T-helper 2 cell treated with Interferon-gamma antibody and Interleukin-4, amounts not matched to agents 5 μg/mL and 100 μg/mL, for 36 hours (primary cell): ENCODE measurements at regions not wholly inside any gene's neighbourhood (a gene's known extent, or its start where the extent isn't known, plus 50 kb on each side); places are given as distances from the start of the nearest gene placed in this dataset.

ENCODE experiments used
- DNase-seq: peaks from one replicate; pipeline ENCODE4 v3.0.0; 2021; ENCODE audit warnings: low spot score
- H3K27ac Mint-ChIP-seq: one replicate; pipeline ENCODE4 v1.8.0; 2021; ENCODE audit warnings: mild to moderate bottlenecking, mixed read lengths
- H3K27me3 Mint-ChIP-seq: one replicate; pipeline ENCODE4 v1.8.0; 2021; ENCODE audit warnings: low read depth, mixed read lengths
- H3K36me3 Mint-ChIP-seq: one replicate; pipeline ENCODE4 v1.8.0; 2021; ENCODE audit warnings: low read depth, mixed read lengths
- H3K4me1 Mint-ChIP-seq: one replicate; pipeline ENCODE4 v1.8.0; 2021; ENCODE audit warnings: low read depth, mixed read lengths
- H3K4me3 Mint-ChIP-seq: one replicate; pipeline ENCODE4 v1.8.0; 2022; ENCODE audit warnings: mild to moderate bottlenecking, moderate library complexity, mixed read lengths
- H3K9me3 Mint-ChIP-seq: one replicate; pipeline ENCODE4 v1.8.0; 2021; ENCODE audit warnings: mixed read lengths

GRCh38 chr13:97057176-97057575 is 62.9 kb upstream of the OXGR1 start:
- Mint-ChIP-seq H3K9me3 (no peaks in the 10 kb centered on the region), H3K27ac (no peak overlapping the region), H3K4me3 (no peak overlapping the region), H3K36me3 (no peaks in the 10 kb centered on the region), H3K27me3 (no peaks in the 10 kb centered on the region), H3K4me1 (no peaks in the 10 kb centered on the region)
- no peak for DNase-seq

- no peaks in the 10 kb centered on the region for H3K4me1 Mint-ChIP-seq
Observed at GRCh38 chr13:97058391-97058790, 64.1 kb upstream of the OXGR1 start.

DNA sequence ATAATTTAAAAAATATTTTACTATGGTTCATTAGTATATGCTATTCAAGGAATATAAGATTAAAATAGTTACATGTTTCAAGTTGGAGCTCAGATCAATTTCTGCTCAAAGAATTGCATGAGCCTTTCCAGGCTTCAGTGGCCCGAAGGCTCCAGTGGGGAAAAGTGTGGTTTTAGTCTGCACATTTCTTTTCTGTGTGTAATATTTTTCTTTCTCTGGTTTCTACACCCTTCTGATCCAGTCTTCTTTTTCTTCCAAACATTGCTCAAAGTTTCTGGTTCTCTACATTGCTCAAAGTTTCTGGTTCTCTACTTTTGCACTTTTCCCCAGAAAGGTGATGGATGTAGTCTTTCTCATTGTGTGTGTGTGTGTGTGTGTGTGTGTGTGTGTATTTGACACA is 64.7 kb upstream of the OXGR1 start:
- no peak for DNase-seq
- no peaks in the 10 kb centered on the region for H3K4me1 Mint-ChIP-seq
- H3K36me3 Mint-ChIP-seq, result no peaks in the 10 kb centered on the region
- no peaks in the 10 kb centered on the region for H3K9me3 Mint-ChIP-seq
- H3K27me3 Mint-ChIP-seq, result no peaks in the 10 kb centered on the region
- no peak overlapping the region for H3K4me3 Mint-ChIP-seq
- no peak overlapping the region for H3K27ac Mint-ChIP-seq

More at GRCh38 chr13:97058391-97058790, 64.1 kb upstream of the OXGR1 start:
- no peak for DNase-seq
- no peak overlapping the region for H3K4me3 Mint-ChIP-seq
- H3K36me3 Mint-ChIP-seq, result no peaks in the 10 kb centered on the region
- H3K27ac Mint-ChIP-seq, result no peak overlapping the region
- H3K27me3 Mint-ChIP-seq, result no peaks in the 10 kb centered on the region
- no peaks in the 10 kb centered on the region for H3K9me3 Mint-ChIP-seq

- Mint-ChIP-seq H3K4me3 (no peak overlapping the region), H3K9me3 (no peaks in the 10 kb centered on the region), H3K27me3 (peaks cover 3% of the 10 kb centered on the region), H3K36me3 (no peaks in the 10 kb centered on the region), H3K27ac (no peak overlapping the region), H3K4me1 (no peaks in the 10 kb centered on the region)
- DNase-seq, result no peak
Observed at GRCh38 chr13:97067017-97067895, 73.0 kb upstream of the OXGR1 start.

- Mint-ChIP-seq H3K9me3 (no peaks in the 10 kb centered on the region), H3K27ac (no peak overlapping the region), H3K4me1 (no peaks in the 10 kb centered on the region), H3K27me3 (peaks cover 3% of the 10 kb centered on the region), H3K4me3 (no peak overlapping the region), H3K36me3 (no peaks in the 10 kb centered on the region)
- no peak for DNase-seq
Observed at GRCh38 chr13:97068151-97068550, 73.9 kb upstream of the OXGR1 start.

DNA sequence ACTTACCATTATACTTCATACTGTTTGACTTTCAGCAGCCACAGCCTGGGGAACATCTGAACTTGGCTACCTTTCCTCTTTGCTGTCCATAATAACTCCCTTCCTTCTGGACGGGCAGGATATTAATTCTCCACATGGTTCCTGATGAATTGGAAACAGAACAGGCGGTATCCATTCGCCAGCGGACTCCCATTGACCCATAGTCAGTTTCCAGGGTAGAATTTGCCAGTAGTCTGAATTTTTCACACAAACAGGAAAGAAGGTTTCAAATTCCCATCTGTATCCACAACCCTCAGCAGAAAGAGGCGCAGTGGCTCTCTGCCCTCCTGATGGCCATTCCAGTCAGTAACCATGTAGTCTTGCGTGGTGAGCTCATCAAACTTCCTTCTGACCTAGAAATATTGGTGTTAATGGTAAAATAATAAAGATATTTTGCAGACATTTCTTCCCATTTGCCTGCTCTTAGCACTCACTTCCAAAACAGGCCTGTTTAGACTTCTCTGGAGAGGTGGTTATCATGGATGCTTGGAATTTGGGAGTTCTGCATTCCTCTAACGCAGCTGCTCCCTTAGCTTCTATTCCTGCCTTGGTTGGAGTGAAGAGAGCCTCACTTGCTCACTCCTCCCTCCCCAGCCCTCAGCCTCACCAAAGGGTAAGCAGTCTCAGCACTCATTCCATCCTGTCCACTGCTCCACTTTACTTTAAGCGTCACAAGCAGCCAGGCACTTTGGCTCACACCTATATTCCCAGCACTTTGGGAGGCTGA is 75.0 kb upstream of the OXGR1 start:
- H3K4me1 Mint-ChIP-seq, result no peaks in the 10 kb centered on the region
- H3K27me3 Mint-ChIP-seq, result peaks cover 3% of the 10 kb centered on the region
- H3K27ac Mint-ChIP-seq, result no peak overlapping the region
- DNase-seq, result no peak
- peaks cover 1% of the 10 kb centered on the region for H3K9me3 Mint-ChIP-seq
- H3K4me3 Mint-ChIP-seq, result no peak overlapping the region
- H3K36me3 Mint-ChIP-seq, result no peaks in the 10 kb centered on the region

- no peaks in the 10 kb centered on the region for H3K4me1 Mint-ChIP-seq
- H3K9me3 Mint-ChIP-seq, result peaks cover 6% of the 10 kb centered on the region
- no peak overlapping the region for H3K4me3 Mint-ChIP-seq
- no peak for DNase-seq
- H3K27ac Mint-ChIP-seq, result no peak overlapping the region
- no peaks in the 10 kb centered on the region for H3K27me3 Mint-ChIP-seq
- no peaks in the 10 kb centered on the region for H3K36me3 Mint-ChIP-seq
Observed at GRCh38 chr13:97072297-97072696, 78.0 kb upstream of the OXGR1 start.

- no peaks in the 10 kb centered on the region for H3K4me1 Mint-ChIP-seq
- peaks cover 6% of the 10 kb centered on the region for H3K9me3 Mint-ChIP-seq
- no peaks in the 10 kb centered on the region for H3K27me3 Mint-ChIP-seq
- no peak for DNase-seq
- no peak overlapping the region for H3K4me3 Mint-ChIP-seq
- no peak overlapping the region for H3K27ac Mint-ChIP-seq
- H3K36me3 Mint-ChIP-seq, result no peaks in the 10 kb centered on the region
Observed at GRCh38 chr13:97074618-97075017, 80.3 kb upstream of the OXGR1 start.

GRCh38 chr13:97076898-97077297 is 82.6 kb upstream of the OXGR1 start:
- Mint-ChIP-seq H3K27me3 (no peaks in the 10 kb centered on the region), H3K27ac (no peak overlapping the region), H3K36me3 (no peaks in the 10 kb centered on the region), H3K4me3 (no peak overlapping the region), H3K4me1 (no peaks in the 10 kb centered on the region), H3K9me3 (peaks cover 6% of the 10 kb centered on the region)
- DNase-seq, result no peak

- Mint-ChIP-seq H3K4me3 (no peak overlapping the region), H3K4me1 (no peaks in the 10 kb centered on the region), H3K27ac (no peak overlapping the region)
Observed at GRCh38 chr13:97077341-97077740, 83.1 kb upstream of the OXGR1 start.

DNA sequence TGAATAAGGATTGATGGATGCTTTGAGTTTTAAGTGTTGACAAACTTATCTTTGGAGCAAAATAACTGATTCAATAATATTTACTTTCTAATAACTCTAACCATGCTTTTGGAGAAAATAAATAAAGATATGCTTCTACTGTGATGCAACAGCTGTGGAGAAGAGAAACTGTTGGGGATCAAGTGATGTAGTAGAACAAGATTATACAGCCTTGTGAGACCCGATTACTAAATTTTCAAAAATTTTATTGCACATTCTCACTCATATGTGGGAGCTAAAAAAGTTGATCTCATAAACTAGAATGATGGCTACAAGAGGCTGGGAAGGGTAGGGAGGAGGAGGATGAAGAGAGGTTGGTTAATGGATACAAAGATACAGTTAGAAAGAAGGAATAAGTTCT is 85.5 kb upstream of the OXGR1 start:
- DNase-seq, result no peak
- no peak overlapping the region for H3K27ac Mint-ChIP-seq
- H3K36me3 Mint-ChIP-seq, result no peaks in the 10 kb centered on the region
- H3K27me3 Mint-ChIP-seq, result no peaks in the 10 kb centered on the region
- H3K9me3 Mint-ChIP-seq, result no peaks in the 10 kb centered on the region
- no peak overlapping the region for H3K4me3 Mint-ChIP-seq
- H3K4me1 Mint-ChIP-seq, result no peaks in the 10 kb centered on the region

More at GRCh38 chr13:97077341-97077740, 83.1 kb upstream of the OXGR1 start:
- Mint-ChIP-seq H3K27me3 (no peaks in the 10 kb centered on the region), H3K36me3 (no peaks in the 10 kb centered on the region), H3K9me3 (peaks cover 6% of the 10 kb centered on the region)
- DNase-seq, result no peak

- H3K27ac Mint-ChIP-seq, result no peak overlapping the region
- H3K27me3 Mint-ChIP-seq, result no peaks in the 10 kb centered on the region
- H3K9me3 Mint-ChIP-seq, result peaks cover 8% of the 10 kb centered on the region
- H3K36me3 Mint-ChIP-seq, result no peaks in the 10 kb centered on the region
- no peak for DNase-seq
- H3K4me1 Mint-ChIP-seq, result no peaks in the 10 kb centered on the region
- H3K4me3 Mint-ChIP-seq, result no peak overlapping the region
Observed at GRCh38 chr13:97082461-97083207, 88.4 kb upstream of the OXGR1 start.

- Mint-ChIP-seq H3K27ac (no peak overlapping the region), H3K36me3 (no peaks in the 10 kb centered on the region), H3K9me3 (peaks cover 8% of the 10 kb centered on the region), H3K27me3 (peaks cover 2% of the 10 kb centered on the region), H3K4me3 (no peak overlapping the region), H3K4me1 (no peaks in the 10 kb centered on the region)
- DNase-seq, result no peak
Observed at GRCh38 chr13:97091196-97091595, 96.9 kb upstream of the OXGR1 start.

DNA sequence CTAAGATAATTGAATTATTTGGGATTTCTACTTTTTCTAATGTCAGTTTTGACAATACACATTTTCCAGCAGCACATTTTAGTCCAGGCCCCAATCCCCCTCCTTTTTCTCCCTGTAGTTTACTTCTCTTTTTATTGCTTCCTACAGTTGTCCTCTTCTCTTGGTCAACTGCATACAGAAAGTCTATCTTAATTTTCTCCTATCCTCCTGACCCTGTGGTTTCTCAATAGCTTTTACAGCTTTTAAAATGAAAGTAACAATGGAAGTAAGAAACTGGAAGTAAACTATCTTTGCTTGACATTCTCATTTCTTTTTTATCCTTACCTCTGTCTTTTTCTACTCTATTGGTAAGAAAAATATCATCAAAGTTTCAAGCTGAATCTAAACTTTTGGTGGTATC is 106.5 kb upstream of the OXGR1 start:
- Mint-ChIP-seq H3K27me3 (peaks cover 12% of the 10 kb centered on the region), H3K9me3 (peaks cover 10% of the 10 kb centered on the region), H3K4me1 (peaks cover 16% of the 10 kb centered on the region), H3K36me3 (peaks cover 2% of the 10 kb centered on the region), H3K27ac (no peak overlapping the region), H3K4me3 (no peak overlapping the region)
- no peak for DNase-seq
